Osteoblast (primary cell): ENCODE measurements at regions not wholly inside any gene's neighbourhood (a gene's known extent, or its start where the extent isn't known, plus 50 kb on each side); places are given as distances from the start of the nearest gene placed in this dataset.

ENCODE experiments used
- DNase-seq: peaks from one replicate; pipeline ENCODE4 v3.0.0; 2011; ENCODE audit warnings: low spot score, mixed read lengths; ENCODE audit not compliant: insufficient read length; ENCODE audit errors: missing footprints
- H2AFZ ChIP-seq: 2 replicates; pipeline ENCODE4 v1.6.0; 2011; ENCODE audit warnings: mild to moderate bottlenecking, low read length
- H3K27ac ChIP-seq: 2 replicates; pipeline ENCODE4 v1.5.1; 2011; ENCODE audit warnings: mild to moderate bottlenecking, low read depth, low read length, moderate library complexity
- H3K27me3 ChIP-seq: 2 replicates; pipeline ENCODE4 v1.6.0; 2012; ENCODE audit warnings: mild to moderate bottlenecking, control low read depth, inconsistent platforms, low read length, moderate library complexity; ENCODE audit not compliant: insufficient read depth
- H3K36me3 ChIP-seq: 2 replicates; pipeline ENCODE4 v1.5.1; 2011; ENCODE audit warnings: mild to moderate bottlenecking, low read length, control low read depth, moderate library complexity; ENCODE audit not compliant: insufficient read depth
- H3K4me1 ChIP-seq: 2 replicates; pipeline ENCODE4 v1.5.1; 2011; ENCODE audit warnings: mild to moderate bottlenecking, low read length, control low read depth, moderate library complexity; ENCODE audit not compliant: insufficient read depth
- H3K4me2 ChIP-seq: 2 replicates; pipeline ENCODE4 v1.6.0; 2011; ENCODE audit warnings: mild to moderate bottlenecking, low read length; ENCODE audit not compliant: insufficient read depth
- H3K4me3 ChIP-seq: fragments of 200-600 bp; sonication (generic); 3 replicates; pipeline ENCODE4 v1.5.1; 2012; ENCODE audit warnings: mild to moderate bottlenecking, low read length, inconsistent platforms; ENCODE audit not compliant: insufficient read depth
- H3K79me2 ChIP-seq: 2 replicates; pipeline ENCODE4 v1.6.0; 2012; ENCODE audit warnings: mild to moderate bottlenecking, low read length, control low read depth, inconsistent platforms; ENCODE audit not compliant: insufficient read depth
- H3K9me3 ChIP-seq: 2 replicates; pipeline ENCODE4 v1.5.1; 2011; ENCODE audit warnings: low read depth, low read length, control low read depth
- H4K20me1 ChIP-seq: 2 replicates; pipeline ENCODE4 v1.6.0; 2012; ENCODE audit warnings: mild to moderate bottlenecking, low read length, control low read depth; ENCODE audit not compliant: insufficient read depth
- TF ChIP-seq, protein P1 (sequence below): IDR thresholded peaks from 2 replicates; pipeline ENCODE4 v1.5.1; 2011; ENCODE audit warnings: mild to moderate bottlenecking, low read depth, low read length, moderate library complexity; ENCODE audit errors: extremely low read depth

- Histone ChIP-seq H3K27ac (peak overlapping the region; percentile 70), H3K36me3 (no peaks in the 10 kb centered on the region), H2AFZ (no peak overlapping the region), H3K4me2 (no peak overlapping the region), H3K4me3 (no peak overlapping the region), H3K79me2 (no peaks in the 10 kb centered on the region), H3K4me1 (peaks cover 37% of the 10 kb centered on the region), H3K27me3 (no peaks in the 10 kb centered on the region), H3K9me3 (no peaks in the 10 kb centered on the region), H4K20me1 (no peaks in the 10 kb centered on the region)
- no peak for DNase-seq
- TF ChIP-seq, protein P1, sequence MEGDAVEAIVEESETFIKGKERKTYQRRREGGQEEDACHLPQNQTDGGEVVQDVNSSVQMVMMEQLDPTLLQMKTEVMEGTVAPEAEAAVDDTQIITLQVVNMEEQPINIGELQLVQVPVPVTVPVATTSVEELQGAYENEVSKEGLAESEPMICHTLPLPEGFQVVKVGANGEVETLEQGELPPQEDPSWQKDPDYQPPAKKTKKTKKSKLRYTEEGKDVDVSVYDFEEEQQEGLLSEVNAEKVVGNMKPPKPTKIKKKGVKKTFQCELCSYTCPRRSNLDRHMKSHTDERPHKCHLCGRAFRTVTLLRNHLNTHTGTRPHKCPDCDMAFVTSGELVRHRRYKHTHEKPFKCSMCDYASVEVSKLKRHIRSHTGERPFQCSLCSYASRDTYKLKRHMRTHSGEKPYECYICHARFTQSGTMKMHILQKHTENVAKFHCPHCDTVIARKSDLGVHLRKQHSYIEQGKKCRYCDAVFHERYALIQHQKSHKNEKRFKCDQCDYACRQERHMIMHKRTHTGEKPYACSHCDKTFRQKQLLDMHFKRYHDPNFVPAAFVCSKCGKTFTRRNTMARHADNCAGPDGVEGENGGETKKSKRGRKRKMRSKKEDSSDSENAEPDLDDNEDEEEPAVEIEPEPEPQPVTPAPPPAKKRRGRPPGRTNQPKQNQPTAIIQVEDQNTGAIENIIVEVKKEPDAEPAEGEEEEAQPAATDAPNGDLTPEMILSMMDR = no peak
Observed at GRCh38 chr13:84431646-84432045, 549.4 kb upstream of the SLITRK1 start.

DNA sequence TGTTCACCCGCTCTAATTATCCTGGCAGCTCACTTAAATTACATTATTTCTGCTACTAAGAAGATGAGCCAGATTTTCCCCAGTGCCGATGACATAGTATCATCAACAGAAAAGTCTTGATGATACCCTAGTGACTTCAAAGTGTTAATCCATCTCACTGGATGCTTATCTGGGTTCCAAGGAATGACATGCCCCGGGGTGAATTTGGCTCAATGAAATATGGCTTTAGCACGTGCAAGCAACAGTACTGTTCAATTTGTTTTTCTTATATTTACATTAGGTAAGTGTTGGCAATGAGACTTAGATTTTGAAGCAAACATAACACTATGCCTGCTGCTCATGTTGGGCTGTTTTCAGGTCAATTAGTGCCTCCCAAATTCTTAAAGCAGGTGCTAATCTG is 548.2 kb upstream of the SLITRK1 start:
- Histone ChIP-seq H2AFZ (no peak overlapping the region), H4K20me1 (no peaks in the 10 kb centered on the region), H3K4me1 (peaks cover 37% of the 10 kb centered on the region), H3K9me3 (no peaks in the 10 kb centered on the region), H3K27ac (peak overlapping the region; percentile 70), H3K36me3 (no peaks in the 10 kb centered on the region), H3K4me3 (no peak overlapping the region), H3K79me2 (no peaks in the 10 kb centered on the region), H3K27me3 (no peaks in the 10 kb centered on the region), H3K4me2 (peak overlapping the region; percentile 46)
- TF ChIP-seq, protein P1 = no peak
- DNase-seq = peak; percentile 30

DNA sequence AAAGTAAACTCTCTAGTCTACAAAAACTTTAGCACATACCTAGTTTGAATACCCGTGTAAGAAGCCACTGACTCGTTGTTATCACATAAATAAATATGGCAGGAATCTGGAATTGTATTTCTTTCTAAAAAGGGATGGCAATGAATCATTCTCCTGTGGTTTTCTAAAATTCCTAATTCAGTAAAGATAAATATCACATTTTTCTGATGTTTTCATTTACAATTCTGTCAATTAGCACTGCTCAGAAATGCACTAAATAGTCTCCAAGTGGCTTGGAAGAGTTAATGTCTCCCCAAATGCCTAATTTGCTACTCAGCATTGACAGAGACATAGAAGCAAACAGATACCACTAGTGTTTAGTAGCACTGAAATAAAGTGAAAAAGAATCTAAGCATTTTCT is 547.7 kb upstream of the SLITRK1 start:
- no peak overlapping the region for H2AFZ ChIP-seq
- peaks cover 37% of the 10 kb centered on the region for H3K4me1 ChIP-seq
- H3K4me3 ChIP-seq = no peak overlapping the region
- H4K20me1 ChIP-seq = no peaks in the 10 kb centered on the region
- H3K4me2 ChIP-seq = peak overlapping the region; percentile 46
- peak overlapping the region; percentile 70 for H3K27ac ChIP-seq
- H3K36me3 ChIP-seq = no peaks in the 10 kb centered on the region
- H3K79me2 ChIP-seq = no peaks in the 10 kb centered on the region
- no peaks in the 10 kb centered on the region for H3K27me3 ChIP-seq
- DNase-seq = peak; percentile 5
- TF ChIP-seq, protein P1 = no peak
- no peaks in the 10 kb centered on the region for H3K9me3 ChIP-seq

DNA sequence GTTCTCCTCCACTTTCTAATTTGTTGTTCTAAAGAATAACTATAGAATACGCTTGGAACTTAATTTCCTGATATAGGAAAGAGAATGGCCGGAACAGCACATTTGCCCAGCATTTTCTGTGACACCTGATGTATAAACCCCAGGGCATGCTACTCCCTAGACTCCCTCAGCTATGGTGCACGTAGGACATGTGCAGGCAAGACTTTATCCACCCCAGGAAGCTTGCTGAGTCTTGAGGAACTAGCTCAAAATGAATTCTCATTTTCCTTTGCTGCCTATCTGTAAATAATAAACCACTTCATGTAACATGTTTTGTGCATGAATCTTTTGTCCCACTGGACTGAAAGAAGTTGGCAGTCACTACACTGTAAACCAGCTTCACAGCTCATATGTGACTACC is 535.8 kb upstream of the SLITRK1 start:
- no peaks in the 10 kb centered on the region for H3K9me3 ChIP-seq
- no peaks in the 10 kb centered on the region for H3K36me3 ChIP-seq
- H3K79me2 ChIP-seq = no peaks in the 10 kb centered on the region
- peaks cover 6% of the 10 kb centered on the region for H3K4me1 ChIP-seq
- H3K27me3 ChIP-seq = no peaks in the 10 kb centered on the region
- TF ChIP-seq, protein P1 = no peak
- H2AFZ ChIP-seq = peak overlapping the region; percentile 3
- no peaks in the 10 kb centered on the region for H4K20me1 ChIP-seq
- no peak overlapping the region for H3K27ac ChIP-seq
- no peak overlapping the region for H3K4me3 ChIP-seq
- DNase-seq = no peak
- no peak overlapping the region for H3K4me2 ChIP-seq
